ENCODE measurements at regions not wholly inside any gene's neighbourhood (a gene's known extent, or its start where the extent isn't known, plus 50 kb on each side); places are given as distances from the start of the nearest gene placed in this dataset.

GRCh38 chrX:63470506-63470905, 119.4 kb upstream of the SPIN4 start:
- H3K4me1 ChIP-seq = no peaks in the 10 kb centered on the region
- peaks cover 23% of the 10 kb centered on the region for H3K9me3 ChIP-seq
- no peak overlapping the region for H3K27ac ChIP-seq
- 92% methylated on average over 4 of the region's 4 CpGs for WGBS (ENCODE audit: missing lambda C conversion rate)
- no peak for ATAC-seq
- CTCF ChIA-PET = no interaction called here
- FAIRE-seq = no peak
- H3K4me2 ChIP-seq = no peak overlapping the region
- POLR2A ChIA-PET = no interaction called here
- TF ChIP-seq FOSL2 (IDR thresholded peaks at IDR 0.05) (no peak), FOSL2 (CRISPR knock-in tag; IDR thresholded peaks at IDR 0.05) (no peak), CHD2 (IDR thresholded peaks at IDR 0.05; ENCODE audit: low read length, partially characterized antibody) (no peak)
- no peak overlapping the region for H3K4me3 ChIP-seq
- DNase-seq (ENCODE audit: low read depth in 1 of 2, low spot score in 1 of 2) = no peak

- CTCF ChIA-PET = no interaction called here
- WGBS (ENCODE audit: missing lambda C conversion rate) = 48% methylated on average over 4 of the region's 4 CpGs
- H3K4me1 ChIP-seq = no peaks in the 10 kb centered on the region
- DNase-seq (ENCODE audit: low read depth in 1 of 2, low spot score in 1 of 2) (no peak), ATAC-seq (no peak), FAIRE-seq (no peak)
- TF ChIP-seq KDM5A (IDR thresholded peaks at IDR 0.05) = no peak
- no peak for TF ChIP-seq BHLHE40 (IDR thresholded peaks at IDR 0.05; ENCODE audit: low read depth, low read length)
- no peak for TF ChIP-seq ESRRA (IDR thresholded peaks at IDR 0.05; ENCODE audit: borderline replicate concordance, low read length)
- no peak for TF ChIP-seq HOXA7 (CRISPR knock-in tag; IDR thresholded peaks at IDR 0.05)
- TF ChIP-seq RARB (CRISPR knock-in tag; IDR thresholded peaks at IDR 0.05) = no peak
- no peak overlapping the region for H3K4me2 ChIP-seq
- H3K9me3 ChIP-seq = peaks cover 8% of the 10 kb centered on the region; the same call in 1 of the 3 replicates
- H3K27ac ChIP-seq = no peak overlapping the region
- POLR2A ChIA-PET = no interaction called here
- H3K4me3 ChIP-seq = no peak overlapping the region
Measured at GRCh38 chrX:63466690-63467089, 115.6 kb upstream of the SPIN4 start.

DNA sequence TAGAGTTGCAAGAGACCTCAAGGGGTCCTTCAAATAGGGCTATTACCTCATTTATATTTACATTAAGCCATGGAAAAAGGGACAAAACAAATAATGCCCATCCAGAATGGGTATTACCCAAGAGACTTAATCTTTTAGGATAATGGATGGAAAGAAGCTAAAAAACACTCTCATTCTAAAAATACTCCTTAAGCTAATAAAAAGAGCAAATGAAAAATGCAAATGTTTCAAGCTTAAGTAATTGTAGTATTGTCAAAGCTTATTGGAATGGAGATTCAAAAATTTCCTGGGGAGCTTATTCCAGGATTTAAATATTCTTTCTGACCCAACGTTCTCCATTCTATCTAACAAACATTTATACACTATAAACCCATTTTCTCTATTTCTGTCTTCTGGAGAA, 107.8 kb upstream of the SPIN4 start:
- 88% methylated on average over 1 of the region's 1 CpG for WGBS (ENCODE audit: missing lambda C conversion rate)
- no peak overlapping the region for H3K27ac ChIP-seq
- TF ChIP-seq CHD2 (IDR thresholded peaks at IDR 0.05; ENCODE audit: low read length, partially characterized antibody) (no peak), CBX2 (IDR thresholded peaks at IDR 0.05; ENCODE audit: borderline replicate concordance, low read depth) (no peak), HEYL (CRISPR knock-in tag; IDR thresholded peaks at IDR 0.05) (no peak), CBX8 (IDR thresholded peaks at IDR 0.05) (no peak), RCOR1 (IDR thresholded peaks at IDR 0.05; ENCODE audit: low read depth, low read length) (no peak), EHF (CRISPR knock-in tag; IDR thresholded peaks at IDR 0.05) (no peak), ATOH8 (CRISPR knock-in tag; IDR thresholded peaks at IDR 0.05; ENCODE audit: low read depth) (no peak)
- H3K4me3 ChIP-seq = no peak overlapping the region
- CTCF ChIA-PET = no interaction called here
- no peaks in the 10 kb centered on the region for H3K4me1 ChIP-seq
- H3K9me3 ChIP-seq = no peaks in the 10 kb centered on the region
- DNase-seq (ENCODE audit: low read depth in 1 of 2, low spot score in 1 of 2) = no peak
- ATAC-seq = no peak
- POLR2A ChIA-PET = no interaction called here
- no peak for FAIRE-seq
- H3K4me2 ChIP-seq = no peak overlapping the region

- no peak overlapping the region for H3K27ac ChIP-seq
- peaks cover 12% of the 10 kb centered on the region; the same call in 1 of the 3 replicates for H3K9me3 ChIP-seq
- no peak for ATAC-seq
- FAIRE-seq = peak; percentile 73
- H3K4me2 ChIP-seq = no peak overlapping the region
- TF ChIP-seq KDM1A (IDR thresholded peaks at IDR 0.05; ENCODE audit: low read depth) = no peak
- no peak for TF ChIP-seq MAZ (IDR thresholded peaks at IDR 0.05; ENCODE audit: borderline replicate concordance, low read depth, low read length)
- TF ChIP-seq MYC (IDR thresholded peaks at IDR 0.05; ENCODE audit: borderline replicate concordance, low read length) = no peak
- TF ChIP-seq ELK1 (IDR thresholded peaks at IDR 0.05; ENCODE audit: low read depth, low read length) = no peak
- no peak for TF ChIP-seq USF2 (IDR thresholded peaks at IDR 0.05)
- no peak for TF ChIP-seq MAFK (IDR thresholded peaks at IDR 0.05; ENCODE audit: partially characterized antibody)
- no peak for TF ChIP-seq RARB (CRISPR knock-in tag; IDR thresholded peaks at IDR 0.05)
- no peak for TF ChIP-seq KDM5A (IDR thresholded peaks at IDR 0.05)
- no peak for TF ChIP-seq FOSB (CRISPR knock-in tag; IDR thresholded peaks at IDR 0.05)
- no peak for TF ChIP-seq CBX2 (IDR thresholded peaks at IDR 0.05; ENCODE audit: borderline replicate concordance, low read depth)
- TF ChIP-seq EHMT2 (IDR thresholded peaks at IDR 0.05; ENCODE audit: low read depth) = no peak
- TF ChIP-seq CHD2 (IDR thresholded peaks at IDR 0.05; ENCODE audit: low read length, partially characterized antibody) = no peak
- TF ChIP-seq EP300 (IDR thresholded peaks at IDR 0.05) = no peak
- TF ChIP-seq HOXA7 (CRISPR knock-in tag; IDR thresholded peaks at IDR 0.05) = no peak
- TF ChIP-seq ZFP36 (IDR thresholded peaks at IDR 0.05; ENCODE audit: borderline replicate concordance, partially characterized antibody) = no peak
- TF ChIP-seq PHF8 (IDR thresholded peaks at IDR 0.05; ENCODE audit: borderline replicate concordance, low read depth) = no peak
- no peak for TF ChIP-seq CHD4 (IDR thresholded peaks at IDR 0.05; ENCODE audit: borderline replicate concordance)
- TF ChIP-seq HES2 (IDR thresholded peaks at IDR 0.05) = no peak
- no peak for TF ChIP-seq FOSL2 (IDR thresholded peaks at IDR 0.05)
- no peak for TF ChIP-seq FOSL2 (CRISPR knock-in tag; IDR thresholded peaks at IDR 0.05)
- no peaks in the 10 kb centered on the region for H3K4me1 ChIP-seq
- ChIA-PET CTCF (no interaction called here), POLR2A (no interaction called here)
- 34% methylated on average over 3 of the region's 3 CpGs for WGBS (ENCODE audit: missing lambda C conversion rate)
- no peak for DNase-seq (ENCODE audit: low read depth in 1 of 2, low spot score in 1 of 2)
- no peak overlapping the region for H3K4me3 ChIP-seq
Measured at GRCh38 chrX:63453571-63453970, 102.4 kb upstream of the SPIN4 start.
